ENCODE measurements at regions not wholly inside any gene's neighbourhood (a gene's known extent, or its start where the extent isn't known, plus 50 kb on each side); places are given as distances from the start of the nearest gene placed in this dataset.

GRCh38 chr7:156380261-156380660, 260.3 kb upstream of the RNF32 start:
- Histone ChIP-seq H3K27ac (ENCODE audit: low read length) (no peak overlapping the region), H4K20me1 (ENCODE audit: insufficient read depth) (no peaks in the 10 kb centered on the region), H3K79me2 (replicated peaks; ENCODE audit: insufficient read depth, low read length) (no peaks in the 10 kb centered on the region), H3K9me3 (ENCODE audit: low read length) (no peaks in the 10 kb centered on the region), H3F3A (ENCODE audit: insufficient read depth, low read length, poor library complexity, severe bottlenecking) (no peaks in the 10 kb centered on the region), H2AFZ (ENCODE audit: low read depth, low read length) (no peak overlapping the region), H3K9ac (ENCODE audit: low read length) (no peak overlapping the region), H3K27me3 (ENCODE audit: insufficient read depth, low read depth, low read length) (peaks cover 21% of the 10 kb centered on the region), H3K4me2 (ENCODE audit: low read length) (no peak overlapping the region), H3K36me3 (ENCODE audit: insufficient read depth, low read length) (no peaks in the 10 kb centered on the region), H3K9me2 (ENCODE audit: insufficient read depth, low read length) (no peaks in the 10 kb centered on the region), H3K4me3 (ENCODE audit: low read length) (no peak overlapping the region)
- TF ChIP-seq REST (IDR thresholded peaks at IDR 0.05; ENCODE audit: borderline replicate concordance) (no peak), RAD21 (conservative IDR thresholded peaks at IDR 0.05) (no peak), SMC3 (conservative IDR thresholded peaks at IDR 0.05; ENCODE audit: poor library complexity) (no peak), CTCF (IDR thresholded peaks at IDR 0.05; ENCODE audit: poor library complexity, severe bottlenecking) (no peak), TAF1 (IDR thresholded peaks at IDR 0.05; ENCODE audit: low read depth) (no peak), EP300 (conservative IDR thresholded peaks at IDR 0.05; ENCODE audit: poor library complexity, severe bottlenecking) (no peak), POLR2AphosphoS5 (IDR thresholded peaks at IDR 0.05) (no peak)

GRCh38 chr7:156379324-156380070, 261.1 kb upstream of the RNF32 start:
- peak overlapping the region; percentile 7 for H3K27ac ChIP-seq (ENCODE audit: low read length)
- no peaks in the 10 kb centered on the region for H4K20me1 ChIP-seq (ENCODE audit: insufficient read depth)
- H3F3A ChIP-seq (ENCODE audit: insufficient read depth, low read length, poor library complexity, severe bottlenecking), result no peaks in the 10 kb centered on the region
- peaks cover 21% of the 10 kb centered on the region for H3K27me3 ChIP-seq (ENCODE audit: insufficient read depth, low read depth, low read length)
- no peaks in the 10 kb centered on the region for H3K9me3 ChIP-seq (ENCODE audit: low read length)
- no peak overlapping the region for H2AFZ ChIP-seq (ENCODE audit: low read depth, low read length)
- H3K9ac ChIP-seq (ENCODE audit: low read length), result no peak overlapping the region
- no peak for TF ChIP-seq EP300 (conservative IDR thresholded peaks at IDR 0.05; ENCODE audit: poor library complexity, severe bottlenecking)
- TF ChIP-seq RAD21 (conservative IDR thresholded peaks at IDR 0.05), result no peak
- TF ChIP-seq SMC3 (conservative IDR thresholded peaks at IDR 0.05; ENCODE audit: poor library complexity), result no peak
- no peak for TF ChIP-seq MXI1 (conservative IDR thresholded peaks at IDR 0.05; ENCODE audit: poor library complexity, severe bottlenecking)
- TF ChIP-seq REST (IDR thresholded peaks at IDR 0.05; ENCODE audit: borderline replicate concordance), result no peak
- TF ChIP-seq POLR2AphosphoS5 (IDR thresholded peaks at IDR 0.05), result no peak
- TF ChIP-seq EZH2 (IDR thresholded peaks at IDR 0.05; ENCODE audit: borderline replicate concordance, insufficient read depth, low read length, poor library complexity, severe bottlenecking), result no peak
- no peak for TF ChIP-seq CTCF (IDR thresholded peaks at IDR 0.05; ENCODE audit: poor library complexity, severe bottlenecking)
- no peak for TF ChIP-seq TAF1 (IDR thresholded peaks at IDR 0.05; ENCODE audit: low read depth)
- H3K79me2 ChIP-seq (replicated peaks; ENCODE audit: insufficient read depth, low read length), result no peaks in the 10 kb centered on the region
- H3K4me3 ChIP-seq (ENCODE audit: low read length), result peak overlapping the region; percentile 19
- no peaks in the 10 kb centered on the region for H3K36me3 ChIP-seq (ENCODE audit: insufficient read depth, low read length)
- H3K4me2 ChIP-seq (ENCODE audit: low read length), result peak overlapping the region; percentile 7
- H3K9me2 ChIP-seq (ENCODE audit: insufficient read depth, low read length), result no peaks in the 10 kb centered on the region

Measured in neural cell (in vitro differentiated cells).